ENCODE measurements at regions not wholly inside any gene's neighbourhood (a gene's known extent, or its start where the extent isn't known, plus 50 kb on each side); places are given as distances from the start of the nearest gene placed in this dataset.

DNA sequence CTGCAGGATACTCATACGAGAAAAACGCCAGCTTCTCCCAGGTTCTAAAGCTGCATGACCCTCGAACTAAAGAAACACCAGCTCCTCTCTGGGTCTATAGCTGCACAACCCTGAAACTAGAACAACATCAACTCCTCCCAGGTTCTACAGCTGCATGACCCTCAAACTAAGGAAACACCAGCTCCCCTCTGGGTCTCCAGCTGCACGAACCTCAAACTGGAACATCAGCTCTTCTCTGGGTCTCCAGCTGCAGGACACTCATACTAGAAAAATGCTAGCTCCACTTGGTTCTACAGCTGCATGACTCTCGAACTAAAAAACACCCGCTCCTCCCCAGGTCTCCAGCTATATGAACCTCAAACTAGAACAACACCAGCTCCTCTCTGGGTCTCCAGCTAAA lies 811.1 kb downstream of the CDH9 start:
- no peak for DNase-seq (ENCODE audit: low spot score)

DNA sequence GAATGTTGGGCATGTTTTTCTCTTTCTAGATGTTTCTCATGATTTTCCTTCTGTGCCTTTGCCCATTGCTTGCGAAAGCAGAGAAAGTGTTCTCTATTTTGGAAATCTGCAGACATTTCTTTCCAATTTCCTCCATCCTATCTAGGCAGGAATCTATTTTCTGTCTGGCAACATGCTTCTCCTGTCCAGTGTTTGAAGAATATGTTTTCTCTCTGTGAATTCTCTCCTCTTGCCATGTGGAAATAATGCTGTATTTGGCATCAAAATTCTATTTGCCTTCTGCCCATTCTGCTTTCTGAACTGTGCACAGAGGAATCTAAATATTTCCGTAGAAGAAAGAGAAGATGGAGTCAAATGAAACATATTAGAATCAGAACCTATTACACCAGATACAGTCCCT lies 833.3 kb downstream of the CDH9 start:
- no peak for DNase-seq (ENCODE audit: low spot score)

DNA sequence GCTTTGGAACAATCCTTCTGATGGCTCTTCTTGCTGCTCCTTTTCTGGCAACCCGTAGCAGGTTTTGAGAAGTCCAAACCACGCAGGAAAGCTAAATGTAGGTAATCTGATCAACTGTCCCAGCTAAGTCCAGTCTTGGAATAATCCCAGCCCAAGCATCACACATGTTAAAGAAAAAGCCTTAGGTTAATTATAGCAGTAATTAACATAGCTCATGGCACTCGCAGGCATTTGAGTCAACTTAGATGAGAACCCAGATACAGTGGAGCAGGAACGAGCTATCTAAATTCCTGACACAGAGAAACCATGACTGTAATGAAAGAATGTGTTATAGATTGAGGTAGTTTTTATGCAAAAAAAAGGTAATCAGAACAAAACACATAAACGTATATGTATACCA lies 844.8 kb downstream of the CDH9 start:
- DNase-seq (ENCODE audit: low spot score): no peak

DNA sequence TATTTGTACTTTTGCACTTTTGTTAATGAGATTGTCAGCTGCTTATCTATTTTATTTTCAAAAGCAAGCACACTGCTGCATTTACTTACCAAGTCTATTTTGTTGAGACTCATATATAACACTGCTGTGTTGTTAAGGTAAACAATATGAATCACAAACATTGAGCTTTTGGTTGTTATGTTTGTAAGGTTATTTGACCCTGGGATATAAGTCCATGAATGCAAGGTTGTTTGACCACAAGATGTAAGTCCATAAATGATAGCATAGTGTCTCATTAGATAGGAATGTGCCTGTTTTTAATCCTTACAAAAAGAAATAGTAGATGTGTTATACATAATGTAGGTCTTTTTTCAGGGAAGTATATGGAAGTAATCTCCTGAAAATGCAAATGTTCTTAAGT lies 845.9 kb downstream of the CDH9 start:
- no peak for DNase-seq (ENCODE audit: low spot score)

DNA sequence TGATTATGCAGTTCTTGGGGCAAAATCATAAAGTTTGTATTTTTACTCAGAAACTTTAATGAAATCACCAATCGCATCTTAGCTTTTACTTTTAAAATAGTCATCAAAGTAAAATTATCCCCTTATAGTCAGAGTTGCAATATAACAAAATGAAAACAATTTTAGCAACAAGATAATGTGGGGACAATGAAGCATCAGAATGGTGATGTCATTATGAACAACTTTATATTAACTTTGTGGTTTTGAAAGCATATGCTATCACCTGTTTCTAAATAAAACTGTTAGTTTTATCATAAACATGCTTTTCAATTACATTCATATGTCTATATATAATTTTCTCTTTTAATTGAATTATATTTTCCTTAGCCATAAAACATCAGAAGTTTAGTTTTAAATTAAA lies 856.8 kb downstream of the CDH9 start:
- no peak for DNase-seq (ENCODE audit: low spot score)

DNA sequence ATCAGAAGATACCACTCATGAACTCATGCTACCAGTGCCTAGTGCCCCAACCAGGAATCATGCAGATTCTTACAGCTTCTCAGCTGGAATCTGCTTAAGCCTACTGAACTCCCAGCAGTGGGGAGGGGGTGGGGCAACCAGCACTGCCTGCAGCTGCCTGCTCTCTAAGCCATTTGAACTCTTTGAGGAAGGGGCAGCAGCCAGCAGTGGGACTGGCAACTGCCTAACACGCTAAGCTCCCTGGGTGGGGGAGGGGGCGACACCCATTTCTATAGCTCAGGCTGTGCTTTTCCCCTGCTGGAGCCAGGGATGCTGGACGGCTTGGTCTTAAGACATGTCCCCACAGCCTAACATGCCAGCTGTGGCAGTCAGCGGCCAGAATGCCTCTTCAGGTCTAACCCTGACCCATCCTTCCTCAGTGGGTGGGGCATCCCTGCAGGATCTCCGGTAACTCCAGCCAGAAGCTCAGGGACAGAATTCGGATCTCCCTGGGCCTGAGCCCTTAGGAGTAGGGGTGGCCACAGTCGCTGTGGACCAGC lies 889.7 kb downstream of the CDH9 start:
- no peak for DNase-seq (ENCODE audit: low spot score)

DNA sequence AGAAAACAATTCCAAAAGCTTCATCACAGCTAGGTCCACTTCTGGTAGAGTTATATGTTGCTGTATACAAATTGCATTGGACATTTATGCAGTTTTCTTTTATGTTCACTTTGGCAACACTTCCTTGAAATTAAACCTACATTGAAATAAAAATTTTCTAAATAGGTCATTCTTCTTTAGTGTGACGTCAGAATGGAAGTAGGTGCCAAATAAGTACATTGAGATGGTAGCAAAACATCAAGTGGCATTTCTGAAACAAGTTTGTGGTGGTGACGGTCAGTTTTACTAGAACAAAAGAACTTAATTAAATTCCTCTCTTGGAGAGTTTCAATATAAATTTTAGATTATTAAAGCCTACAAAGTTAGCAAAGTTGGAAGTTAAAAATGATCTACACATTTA lies 895.1 kb downstream of the CDH9 start:
- no peak for DNase-seq (ENCODE audit: low spot score)

DNA sequence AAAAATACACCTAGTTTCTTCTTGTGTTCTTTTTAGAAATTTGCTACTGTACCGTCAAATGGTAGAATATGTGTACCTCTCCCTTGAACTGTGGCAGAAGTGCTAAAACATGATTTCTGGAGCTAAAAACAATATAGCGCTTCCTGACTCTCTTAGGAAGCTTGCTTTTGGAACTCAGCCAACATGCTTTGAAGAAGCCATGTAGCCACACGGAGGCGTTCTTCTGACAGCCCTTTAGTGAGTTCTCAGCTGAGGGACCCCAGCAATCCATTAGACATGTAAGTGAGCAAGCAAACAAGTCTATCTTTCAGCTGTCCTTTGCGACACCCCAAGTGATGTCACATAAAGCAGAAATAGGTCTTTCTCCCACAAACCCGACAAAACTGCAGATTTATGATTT lies 917.0 kb downstream of the CDH9 start:
- no peak for DNase-seq (ENCODE audit: low spot score)

DNA sequence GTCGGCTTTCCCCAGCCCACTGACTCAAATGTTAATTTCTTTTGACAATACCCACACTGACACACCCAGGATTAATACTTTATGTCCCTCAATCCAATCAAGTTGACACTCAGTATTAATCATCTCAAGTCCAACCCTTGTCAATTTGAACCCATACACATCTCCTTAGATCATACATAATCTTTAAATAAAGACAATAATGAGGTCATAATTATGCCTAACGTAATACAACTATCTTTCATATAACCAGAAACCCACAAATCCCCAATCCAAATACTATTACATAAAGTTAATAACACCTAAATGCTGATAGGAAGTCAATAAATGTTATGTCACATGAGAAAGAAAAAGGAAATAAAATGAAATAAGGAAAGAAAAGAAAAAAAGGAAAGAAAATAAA lies 934.2 kb downstream of the CDH9 start:
- DNase-seq (ENCODE audit: low spot score): no peak

DNA sequence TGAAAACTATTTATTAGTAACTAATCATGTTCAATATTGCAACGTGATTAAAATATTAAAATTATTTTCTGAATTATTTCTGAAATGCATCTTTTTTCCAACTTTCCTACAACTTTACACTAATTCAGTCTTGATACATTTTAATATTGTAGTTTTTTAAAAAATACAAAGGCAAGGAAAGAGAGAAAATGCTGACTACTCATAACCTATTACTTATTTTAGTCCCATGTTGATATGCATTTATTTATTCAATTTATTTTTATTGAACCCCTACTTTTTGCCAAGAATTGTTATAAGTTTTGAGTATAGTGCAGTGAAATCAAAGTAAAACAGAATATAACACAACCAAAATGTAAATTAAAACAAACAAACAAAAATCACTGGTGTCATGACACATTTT lies 978.2 kb downstream of the CDH9 start:
- DNase-seq (ENCODE audit: low spot score): no peak

DNA sequence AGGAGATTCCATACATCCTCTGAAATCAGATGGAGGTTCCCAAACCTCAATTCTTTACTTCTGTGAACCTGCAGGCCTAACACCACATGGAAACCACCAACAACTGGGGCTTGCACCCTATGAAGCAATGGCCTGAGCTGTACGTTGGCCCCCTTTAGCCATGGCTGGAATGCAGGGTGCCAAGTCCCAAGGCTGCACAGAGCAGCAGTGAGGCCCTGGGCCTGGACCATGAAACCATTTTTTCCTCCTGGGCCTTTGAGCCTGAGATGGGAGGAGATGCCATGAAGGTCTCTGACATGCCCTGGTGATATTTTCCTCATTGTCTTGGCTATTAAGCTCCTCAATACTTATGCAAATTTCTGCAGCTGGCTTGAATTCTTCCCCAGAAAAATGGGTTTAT lies 983.8 kb downstream of the CDH9 start:
- DNase-seq (ENCODE audit: low spot score): no peak

DNA sequence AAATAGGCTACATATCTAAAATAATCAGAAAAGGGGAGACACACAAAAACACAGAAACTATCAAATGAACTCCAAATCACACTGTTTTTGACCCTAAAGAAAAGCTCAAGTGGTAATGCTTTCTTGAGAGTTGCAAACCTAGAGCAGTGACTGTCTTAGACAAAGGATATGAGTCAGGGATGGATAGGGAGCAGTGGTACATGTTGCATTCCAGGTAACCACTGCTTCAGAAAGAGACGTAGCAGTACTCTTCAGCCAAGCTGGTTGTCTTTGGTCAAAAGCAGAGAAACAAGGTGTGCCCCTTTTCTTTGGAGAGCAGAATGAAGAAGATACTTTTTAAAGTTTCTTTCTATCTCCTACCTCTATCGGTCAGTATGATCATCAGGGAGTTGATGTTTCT lies 1003.6 kb downstream of the CDH9 start:
- DNase-seq (ENCODE audit: low spot score): no peak

DNA sequence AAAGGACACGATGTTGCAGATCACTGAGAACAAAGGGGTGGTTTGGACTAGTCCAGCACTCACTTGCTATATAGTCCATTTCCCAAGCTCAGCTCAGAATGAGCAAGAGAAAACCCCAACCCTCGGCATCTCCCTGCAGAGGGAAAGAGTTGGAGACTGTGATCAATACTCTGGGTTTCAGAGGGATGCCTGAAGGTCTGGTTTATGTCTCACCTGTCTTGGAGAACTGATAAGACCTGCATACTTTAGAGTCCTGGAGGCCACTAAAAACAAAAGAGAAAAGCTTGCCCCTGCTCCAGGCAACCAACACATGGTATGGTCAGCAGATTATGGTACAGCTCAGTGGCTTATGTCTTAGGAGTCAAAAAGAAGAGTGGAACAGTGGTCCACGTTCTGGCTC lies 1006.9 kb downstream of the CDH9 start:
- no peak for DNase-seq (ENCODE audit: low spot score)

DNA sequence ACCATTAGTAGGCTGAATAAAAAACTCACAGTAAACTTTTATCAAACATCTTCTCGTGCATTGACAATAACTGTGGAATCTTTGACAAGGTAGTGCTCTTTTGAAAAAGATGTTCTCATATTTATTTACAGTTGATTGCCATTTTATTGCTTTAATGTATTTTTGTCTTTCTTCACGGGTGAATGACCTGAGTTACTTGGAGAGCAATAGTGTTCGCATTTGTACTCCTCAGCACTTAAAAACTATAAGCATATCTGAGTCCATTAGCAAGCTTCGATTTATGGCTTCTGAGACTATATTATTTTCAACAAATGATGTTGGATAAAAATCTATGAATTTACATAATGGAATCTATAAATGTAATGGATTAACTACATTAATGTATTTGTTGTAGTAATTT lies 1012.3 kb downstream of the CDH9 start:
- no peak for DNase-seq (ENCODE audit: low spot score)

DNA sequence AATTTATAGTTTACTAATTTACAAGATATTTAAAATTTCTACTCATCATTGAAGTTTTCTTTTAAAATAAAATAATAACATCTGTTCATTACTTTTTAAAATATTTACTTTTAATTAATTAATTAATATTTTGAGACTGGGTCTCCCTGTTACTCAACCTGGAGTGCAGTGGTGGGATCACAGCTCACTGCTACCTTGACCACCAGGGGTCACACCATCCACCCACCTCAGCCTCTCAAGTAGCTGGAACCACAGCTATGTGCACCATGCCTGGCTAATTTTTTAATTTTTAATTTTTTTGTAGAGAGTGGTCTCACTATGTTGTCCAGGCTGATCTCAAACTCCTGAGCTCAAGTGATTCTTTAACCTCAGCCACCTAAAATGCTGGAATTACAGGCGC lies 1013.6 kb downstream of the CDH9 start:
- DNase-seq (ENCODE audit: low spot score): no peak

DNA sequence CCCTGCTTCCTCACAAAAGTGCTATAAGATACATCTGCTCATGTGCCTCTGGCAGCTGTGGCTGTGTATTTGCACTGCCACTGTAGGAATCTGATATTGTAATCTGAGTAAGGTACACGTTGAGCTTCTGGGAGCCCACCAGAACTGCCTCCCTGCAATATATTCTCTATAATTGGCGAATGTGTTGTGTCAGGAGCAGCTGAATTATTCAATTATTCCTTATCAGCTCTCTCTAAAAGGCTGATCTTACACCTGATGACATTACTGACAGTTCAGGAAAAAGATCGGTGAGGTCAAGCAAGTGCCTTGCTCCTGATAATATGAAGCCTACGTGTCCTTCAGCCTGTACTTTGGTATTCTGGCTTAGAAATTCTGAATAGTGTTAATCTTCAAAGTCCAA lies 1015.0 kb downstream of the CDH9 start:
- no peak for DNase-seq (ENCODE audit: low spot score)

DNA sequence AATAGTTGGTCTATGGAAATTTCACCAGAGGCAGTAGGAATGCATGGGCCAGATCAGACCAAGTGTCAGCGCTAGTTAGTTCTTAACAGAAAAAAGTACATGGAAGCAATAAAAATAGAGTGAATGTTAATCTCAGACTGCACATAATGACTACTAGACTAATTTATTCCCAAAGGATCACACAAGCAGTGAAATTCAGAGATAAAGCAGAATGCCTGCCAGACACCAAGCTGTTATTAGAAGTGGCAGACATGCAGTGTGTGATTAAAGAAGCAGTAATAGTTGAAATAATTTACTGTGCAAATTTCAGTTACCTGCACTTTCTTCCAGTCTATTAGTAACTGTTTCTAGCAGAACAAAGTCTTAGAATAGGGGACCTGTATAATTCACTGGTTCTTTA lies 1024.2 kb downstream of the CDH9 start:
- no peak for DNase-seq (ENCODE audit: low spot score)

DNA sequence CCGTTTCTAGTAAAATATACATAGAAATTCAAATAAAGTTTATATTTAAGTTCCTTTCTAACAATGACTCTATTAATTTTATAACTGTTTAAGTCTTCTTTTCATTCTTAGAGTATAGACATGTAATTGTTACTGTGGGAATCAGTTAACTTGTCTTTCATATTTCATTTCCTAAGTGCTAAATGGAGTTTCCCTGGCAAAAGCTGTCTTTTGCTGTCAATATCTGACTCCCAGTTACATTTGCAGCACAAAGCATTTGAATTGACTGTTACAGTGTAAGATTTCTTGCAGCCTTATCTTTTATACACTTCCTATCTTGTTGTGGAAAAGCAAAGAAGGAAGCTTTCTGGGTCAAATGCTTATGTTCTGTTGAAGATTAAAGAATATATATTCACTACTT lies 1026.3 kb downstream of the CDH9 start:
- no peak for DNase-seq (ENCODE audit: low spot score)

DNA sequence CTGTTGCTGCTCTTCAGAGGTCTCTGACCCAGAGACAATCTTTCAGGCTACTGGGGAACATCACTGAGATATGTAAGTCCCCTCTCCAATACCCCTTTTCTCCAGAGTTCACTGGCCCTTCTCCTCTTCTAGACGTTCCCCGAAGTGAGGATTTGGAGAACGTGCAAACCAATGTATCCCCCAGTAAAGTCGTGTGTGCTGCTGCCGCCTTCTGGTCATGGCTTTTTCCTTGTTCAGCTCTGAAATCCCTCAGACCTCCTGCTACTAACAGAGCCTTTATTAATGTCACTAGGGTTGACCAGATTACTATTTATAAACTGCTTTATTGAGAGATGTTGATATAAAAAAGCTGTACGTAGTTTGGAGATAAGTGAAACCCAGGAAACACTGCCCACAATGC lies 1028.6 kb downstream of the CDH9 start:
- no peak for DNase-seq (ENCODE audit: low spot score)

DNA sequence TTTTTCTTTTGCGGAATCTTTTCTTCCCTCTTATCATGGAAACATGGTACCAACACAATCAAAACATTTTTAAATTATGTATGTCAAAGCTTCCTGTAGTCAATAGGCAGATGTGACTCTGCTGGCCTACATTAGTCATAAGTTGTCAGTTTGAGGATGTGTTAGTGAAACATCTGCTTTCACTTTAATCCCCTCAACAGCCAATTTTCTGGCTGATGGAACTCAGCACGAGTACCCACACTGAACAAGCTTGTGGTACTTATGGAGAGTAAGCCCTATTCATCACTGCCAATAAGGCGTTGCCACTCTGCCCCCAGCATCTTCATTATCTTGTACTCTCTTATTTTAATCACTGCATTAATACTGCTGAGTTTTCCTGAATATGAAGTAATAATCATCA lies 1034.4 kb downstream of the CDH9 start:
- DNase-seq (ENCODE audit: low spot score): no peak

DNA sequence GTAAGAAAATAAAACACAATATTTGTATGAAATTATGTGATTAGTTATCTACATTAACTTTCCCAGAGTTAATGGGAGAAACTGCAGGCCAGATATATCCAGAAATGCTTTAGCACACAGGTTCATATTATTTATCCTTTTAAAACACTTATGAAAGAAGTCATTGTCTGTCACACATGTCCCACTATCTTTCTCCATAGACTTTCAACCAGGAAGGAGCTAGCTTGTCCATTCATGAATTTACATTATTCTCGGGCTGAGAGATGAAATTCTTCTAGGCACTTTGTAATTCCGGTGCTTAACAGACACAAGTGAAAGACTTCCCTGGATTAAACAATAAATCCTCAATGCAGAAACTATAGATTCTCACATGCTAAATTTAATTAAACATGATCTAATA lies 1043.2 kb downstream of the CDH9 start:
- no peak for DNase-seq (ENCODE audit: low spot score)

DNA sequence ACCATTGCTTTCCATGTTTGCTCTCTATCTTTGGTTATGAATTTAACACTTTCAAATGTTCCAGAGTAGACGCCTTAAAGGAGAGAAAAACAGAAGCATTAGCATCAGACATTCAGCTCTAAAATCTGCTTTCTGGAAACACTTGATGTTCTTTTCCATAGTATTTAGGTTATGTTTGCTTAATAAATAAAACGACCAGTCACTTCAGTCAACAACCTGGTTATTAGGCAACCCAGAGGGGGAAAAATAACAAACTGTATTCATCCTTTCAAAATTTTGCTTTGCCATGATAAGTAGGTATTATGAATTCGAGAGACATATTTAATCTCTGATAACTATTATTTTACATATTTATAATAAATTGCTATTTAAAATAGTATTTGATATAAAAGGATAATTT lies 1044.7 kb downstream of the CDH9 start:
- DNase-seq (ENCODE audit: low spot score): no peak

DNA sequence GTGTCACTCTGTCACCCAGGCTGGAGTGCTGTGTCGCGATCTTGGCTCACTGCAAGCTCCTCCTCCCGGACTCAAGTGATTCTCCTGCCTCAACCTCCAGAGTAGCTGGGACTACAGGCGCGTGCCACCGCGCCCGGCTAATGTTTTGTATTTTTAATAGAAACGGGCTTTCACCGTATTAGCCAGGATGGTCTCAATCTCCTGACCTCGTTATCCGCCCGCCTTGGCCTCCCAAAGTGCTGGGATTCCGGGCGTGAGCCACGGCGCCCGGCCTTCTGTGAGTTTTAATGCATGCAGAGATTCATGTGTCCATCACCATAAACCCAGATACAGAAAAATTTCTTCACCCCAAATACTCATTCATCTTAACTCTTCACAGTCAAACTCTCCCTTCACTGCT lies 1046.7 kb downstream of the CDH9 start:
- no peak for DNase-seq (ENCODE audit: low spot score)

DNA sequence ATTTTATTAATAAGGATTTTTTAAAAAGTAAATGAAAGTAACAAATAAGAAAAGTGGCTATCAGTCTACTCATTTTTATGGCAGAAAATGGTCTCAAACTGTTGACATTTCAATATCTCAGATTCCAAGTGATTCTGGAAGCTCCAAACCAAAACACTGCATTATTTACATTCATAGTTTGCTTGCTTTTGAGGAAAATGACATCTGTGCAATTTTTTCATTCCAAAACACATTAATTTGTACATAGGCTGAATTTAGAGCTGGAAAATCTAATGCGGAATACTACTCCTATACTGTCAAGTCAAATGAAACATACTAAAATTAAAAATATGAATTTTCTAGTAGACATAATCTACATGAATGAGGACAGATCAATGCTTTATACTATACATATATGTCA lies 1047.6 kb downstream of the CDH9 start:
- no peak for DNase-seq (ENCODE audit: low spot score)

DNA sequence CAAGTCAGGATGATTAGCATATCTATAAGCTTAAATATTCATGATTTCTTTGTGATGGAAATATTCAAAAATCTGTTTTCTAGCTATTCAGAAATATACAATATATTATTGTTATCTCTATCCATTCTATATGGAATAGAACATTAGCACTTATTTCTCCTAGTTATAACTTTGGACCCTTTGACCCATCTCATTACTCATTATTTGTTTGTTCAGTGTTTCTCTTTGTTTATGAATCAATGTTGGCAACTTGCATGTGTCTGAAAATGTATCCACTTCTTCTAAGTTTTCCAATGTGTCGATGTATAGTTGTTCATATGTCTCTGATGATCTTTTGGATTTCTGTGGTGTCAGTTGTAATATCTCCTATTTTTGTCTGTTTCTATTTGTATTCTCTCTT lies 1059.3 kb downstream of the CDH9 start:
- no peak for DNase-seq (ENCODE audit: low spot score)
